GDM1 (cell line): ENCODE measurements at regions not wholly inside any gene's neighbourhood (a gene's known extent, or its start where the extent isn't known, plus 50 kb on each side); places are given as distances from the start of the nearest gene placed in this dataset.

Experiments used
- DNase-seq: peaks from one replicate; lab custom pipeline; 2025; lab: John Stamatoyannopoulos, UW

- no peak for DNase-seq
These were observed 328.1 kb downstream of the BCL11B start for GRCh38 chr14:98943907-98944306.

- no peak for DNase-seq
These were observed 327.0 kb downstream of the BCL11B start for GRCh38 chr14:98944989-98945388.

GRCh38 chr14:98945611-98946570 is 326.1 kb downstream of the BCL11B start:
- no peak for DNase-seq

- no peak for DNase-seq
These were observed 325.1 kb downstream of the BCL11B start for GRCh38 chr14:98946940-98947339.

- no peak for DNase-seq
These were observed 323.9 kb downstream of the BCL11B start for GRCh38 chr14:98947911-98948595.

GRCh38 chr14:98949051-98949450 is 322.9 kb downstream of the BCL11B start:
- DNase-seq: no peak

- no peak for DNase-seq
These were observed 322.4 kb downstream of the BCL11B start for GRCh38 chr14:98949481-98950135.

- no peak for DNase-seq
These were observed 321.6 kb downstream of the BCL11B start for GRCh38 chr14:98950353-98950895.

- no peak for DNase-seq
These were observed 321.0 kb downstream of the BCL11B start for GRCh38 chr14:98951031-98951430.

- no peak for DNase-seq
These were observed 320.4 kb downstream of the BCL11B start for GRCh38 chr14:98951521-98952152.

GRCh38 chr14:98952593-98953350 is 319.2 kb downstream of the BCL11B start:
- DNase-seq: no peak

- DNase-seq: no peak
These were observed 318.2 kb downstream of the BCL11B start for GRCh38 chr14:98953551-98954348.

- DNase-seq: no peak
These were observed 317.5 kb downstream of the BCL11B start for GRCh38 chr14:98954349-98955000.

- no peak for DNase-seq
These were observed 316.8 kb downstream of the BCL11B start for GRCh38 chr14:98955036-98955740.

GRCh38 chr14:98955741-98956070 is 316.3 kb downstream of the BCL11B start:
- DNase-seq: no peak

- DNase-seq: no peak
These were observed 315.8 kb downstream of the BCL11B start for GRCh38 chr14:98956181-98956580.

- no peak for DNase-seq
These were observed 315.3 kb downstream of the BCL11B start for GRCh38 chr14:98956661-98957060.

GRCh38 chr14:98957211-98958047 is 314.6 kb downstream of the BCL11B start:
- DNase-seq: no peak
